ENCODE measurements at regions not wholly inside any gene's neighbourhood (a gene's known extent, or its start where the extent isn't known, plus 50 kb on each side); places are given as distances from the start of the nearest gene placed in this dataset.

DNA sequence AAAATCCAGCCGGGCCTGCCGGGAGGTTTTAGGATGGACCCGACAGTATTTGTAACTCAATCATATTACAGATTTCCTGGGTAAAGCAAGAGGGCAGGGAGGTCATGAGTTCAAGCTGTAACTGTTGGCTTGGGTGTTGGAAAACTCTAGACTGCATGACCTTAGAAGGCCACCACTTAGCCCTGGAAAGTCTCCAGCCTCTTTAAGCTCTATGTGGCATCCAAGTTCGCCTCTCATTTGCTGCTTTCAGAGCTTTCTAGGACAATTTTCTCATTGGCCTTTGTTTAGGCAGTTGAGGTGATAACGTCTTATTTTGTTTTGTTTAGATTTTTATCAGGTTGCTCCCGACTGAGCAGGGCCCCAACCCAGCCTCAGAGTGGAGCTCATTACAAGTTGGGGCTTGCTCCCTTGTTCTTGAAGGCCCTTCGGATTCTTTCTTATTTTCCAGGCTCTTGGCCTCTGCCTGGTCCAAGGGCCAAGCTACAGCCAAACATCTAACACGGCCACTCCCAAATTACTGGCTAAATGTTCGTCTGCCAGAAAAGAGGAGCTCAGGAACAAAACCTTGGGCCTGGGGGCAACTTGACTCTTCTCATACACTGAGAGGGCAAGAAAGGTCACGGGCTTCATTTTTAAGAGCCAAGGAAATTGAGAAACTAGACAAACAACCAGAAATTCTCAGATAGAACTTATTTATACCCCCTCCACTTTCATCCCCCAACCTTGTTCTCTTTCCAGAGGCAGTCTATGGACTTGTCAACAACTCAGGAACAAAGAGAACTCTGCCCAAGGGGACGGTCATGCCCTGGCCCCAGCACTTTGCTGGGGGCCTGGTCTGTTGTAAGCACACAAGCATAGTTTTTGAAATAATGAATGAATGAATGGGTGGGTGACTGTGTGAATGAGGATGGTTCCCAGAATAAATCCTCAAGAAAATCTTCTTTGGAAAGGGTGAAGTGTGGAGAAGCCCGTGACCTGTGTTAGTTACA lies 526.9 kb downstream of the BNC2 start:
- peak; percentile 33 for DNase-seq (ENCODE audit: low read depth)
- no peak overlapping the region for H3K4me3 ChIP-seq (ENCODE audit: low read depth, low read length)
- TF ChIP-seq, protein P1, sequence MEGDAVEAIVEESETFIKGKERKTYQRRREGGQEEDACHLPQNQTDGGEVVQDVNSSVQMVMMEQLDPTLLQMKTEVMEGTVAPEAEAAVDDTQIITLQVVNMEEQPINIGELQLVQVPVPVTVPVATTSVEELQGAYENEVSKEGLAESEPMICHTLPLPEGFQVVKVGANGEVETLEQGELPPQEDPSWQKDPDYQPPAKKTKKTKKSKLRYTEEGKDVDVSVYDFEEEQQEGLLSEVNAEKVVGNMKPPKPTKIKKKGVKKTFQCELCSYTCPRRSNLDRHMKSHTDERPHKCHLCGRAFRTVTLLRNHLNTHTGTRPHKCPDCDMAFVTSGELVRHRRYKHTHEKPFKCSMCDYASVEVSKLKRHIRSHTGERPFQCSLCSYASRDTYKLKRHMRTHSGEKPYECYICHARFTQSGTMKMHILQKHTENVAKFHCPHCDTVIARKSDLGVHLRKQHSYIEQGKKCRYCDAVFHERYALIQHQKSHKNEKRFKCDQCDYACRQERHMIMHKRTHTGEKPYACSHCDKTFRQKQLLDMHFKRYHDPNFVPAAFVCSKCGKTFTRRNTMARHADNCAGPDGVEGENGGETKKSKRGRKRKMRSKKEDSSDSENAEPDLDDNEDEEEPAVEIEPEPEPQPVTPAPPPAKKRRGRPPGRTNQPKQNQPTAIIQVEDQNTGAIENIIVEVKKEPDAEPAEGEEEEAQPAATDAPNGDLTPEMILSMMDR (IDR thresholded peaks at IDR 0.05; ENCODE audit: control insufficient read depth, extremely low read depth, insufficient read depth) = no peak

DNA sequence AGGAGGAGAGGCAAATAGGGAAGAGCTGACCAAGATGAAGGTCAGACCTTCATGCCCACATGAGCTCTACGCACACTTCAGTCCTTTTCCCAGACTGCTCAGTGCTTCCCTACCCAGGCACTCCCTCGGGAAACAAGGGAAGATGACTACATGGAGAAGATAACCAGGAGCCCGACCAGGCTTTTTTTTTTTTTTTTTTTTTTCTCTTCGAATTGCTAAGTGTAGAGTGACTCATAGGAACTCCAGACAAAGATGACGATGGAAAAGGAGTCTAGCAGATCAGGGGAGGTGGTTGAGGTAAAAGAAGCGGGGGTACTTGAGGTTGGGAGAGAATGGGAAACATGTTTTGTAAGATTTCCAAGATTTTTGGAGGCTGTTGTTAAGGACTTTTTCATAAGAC lies 526.1 kb downstream of the BNC2 start:
- TF ChIP-seq, protein P1 (IDR thresholded peaks at IDR 0.05; ENCODE audit: control insufficient read depth, extremely low read depth, insufficient read depth) = no peak
- no peak overlapping the region for H3K4me3 ChIP-seq (ENCODE audit: low read depth, low read length)
- DNase-seq (ENCODE audit: low read depth) = no peak

DNA sequence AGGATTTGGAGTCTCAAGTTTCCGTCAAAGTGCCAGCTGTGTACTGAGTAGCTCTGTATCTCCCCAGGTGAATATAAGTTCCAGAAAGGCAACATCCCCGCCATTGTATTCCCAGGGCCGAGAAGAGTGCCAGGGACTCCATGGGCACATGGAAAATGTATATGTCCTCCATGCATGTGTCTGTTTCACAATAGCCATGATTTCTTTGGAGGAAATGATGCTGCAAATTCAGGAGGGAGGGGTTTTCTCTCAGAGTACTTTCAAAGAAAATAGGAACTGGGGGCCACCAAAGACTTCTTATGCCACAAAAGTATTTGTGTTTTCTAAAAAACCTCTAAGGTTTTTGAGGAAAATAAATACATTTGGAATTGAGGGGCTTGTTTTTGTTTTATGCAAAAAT lies 524.6 kb downstream of the BNC2 start:
- H3K4me3 ChIP-seq (ENCODE audit: low read depth, low read length) = no peak overlapping the region
- TF ChIP-seq, protein P1 (IDR thresholded peaks at IDR 0.05; ENCODE audit: control insufficient read depth, extremely low read depth, insufficient read depth) = no peak
- DNase-seq (ENCODE audit: low read depth) = no peak

DNA sequence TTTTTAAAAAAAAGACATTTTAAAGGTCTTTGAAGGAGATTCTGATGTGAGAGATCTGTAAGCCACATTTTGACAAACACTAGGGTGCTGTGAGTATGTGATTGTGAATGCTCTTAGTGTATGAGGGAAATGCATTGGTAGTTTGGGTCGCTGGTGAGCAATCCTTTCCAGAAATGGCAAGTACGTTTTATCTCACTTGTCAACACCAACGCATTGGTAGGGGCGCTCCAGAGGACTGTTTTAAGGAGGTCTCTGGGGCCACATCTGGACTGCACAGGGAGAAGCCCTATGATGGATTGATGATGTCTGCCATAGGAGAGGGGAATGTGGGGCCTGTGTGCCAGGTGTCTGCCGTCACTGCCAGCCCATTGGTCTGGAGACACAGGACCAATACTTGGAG lies 522.6 kb downstream of the BNC2 start:
- H3K4me3 ChIP-seq (ENCODE audit: low read depth, low read length) = no peak overlapping the region
- TF ChIP-seq, protein P1 (IDR thresholded peaks at IDR 0.05; ENCODE audit: control insufficient read depth, extremely low read depth, insufficient read depth) = no peak
- no peak for DNase-seq (ENCODE audit: low read depth)

DNA sequence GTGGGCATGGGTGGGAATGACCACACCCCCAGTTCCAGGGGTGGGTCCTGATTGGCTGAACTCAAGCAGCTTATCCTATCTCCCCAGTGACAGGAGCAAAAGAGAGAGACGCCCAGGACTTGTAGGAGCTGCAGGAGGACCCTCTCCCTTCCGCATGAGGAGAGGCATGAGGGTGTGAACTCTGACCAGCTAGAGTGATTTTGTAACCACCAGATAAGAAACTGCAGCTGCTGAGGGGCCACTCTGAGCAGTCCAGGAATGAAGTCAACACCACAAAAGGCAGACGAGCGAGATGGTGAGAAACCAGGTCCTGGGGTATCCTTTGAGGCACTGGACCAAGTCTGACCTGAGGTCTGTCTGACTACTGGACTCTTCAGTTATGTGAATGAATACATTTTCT lies 521.9 kb downstream of the BNC2 start:
- TF ChIP-seq, protein P1 (IDR thresholded peaks at IDR 0.05; ENCODE audit: control insufficient read depth, extremely low read depth, insufficient read depth) = no peak
- no peak for DNase-seq (ENCODE audit: low read depth)
- no peak overlapping the region for H3K4me3 ChIP-seq (ENCODE audit: low read depth, low read length)

DNA sequence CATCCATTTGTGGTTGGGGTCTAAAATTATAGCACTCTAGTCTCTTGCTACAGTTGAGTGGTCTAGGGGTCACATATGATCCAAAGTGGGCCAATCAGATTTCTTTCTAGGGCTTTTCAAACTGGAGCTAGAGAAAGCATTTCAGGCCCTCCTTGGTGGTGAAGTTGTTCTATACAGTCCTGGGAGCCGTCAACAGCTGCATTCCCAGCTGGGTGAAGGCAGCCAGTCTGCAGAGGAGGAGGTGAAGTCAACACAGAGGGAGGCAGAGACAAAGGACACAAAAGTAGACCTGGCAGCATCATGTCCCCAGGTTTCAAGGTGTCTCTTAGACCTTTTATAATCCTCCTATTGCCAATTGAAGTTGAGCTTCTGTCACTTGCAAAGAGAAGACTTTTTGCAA lies 518.2 kb downstream of the BNC2 start:
- TF ChIP-seq, protein P1 (IDR thresholded peaks at IDR 0.05; ENCODE audit: control insufficient read depth, extremely low read depth, insufficient read depth) = no peak
- DNase-seq (ENCODE audit: low read depth) = no peak
- H3K4me3 ChIP-seq (ENCODE audit: low read depth, low read length) = no peak overlapping the region
